Ascending aorta (tissue), 2 donors: ENCODE measurements at regions not wholly inside any gene's neighbourhood (a gene's known extent, or its start where the extent isn't known, plus 50 kb on each side); places are given as distances from the start of the nearest gene placed in this dataset.

Experiments used
- DNase-seq, 2 donors: peaks; one replicate each; pipeline ENCODE4 v3.0.0-alpha.2; 2019; ENCODE audit warnings: low spot score in 2 of 2
- H3K27ac ChIP-seq, 2 donors: fragments of 200-600 bp; sonication (generic); one replicate each; pipeline ENCODE4 v1.5.1; 2016 to 2017; ENCODE audit warnings: mild to moderate bottlenecking in 1 of 2
- H3K27me3 ChIP-seq: fragments of 200-600 bp; sonication (generic); one replicate; pipeline ENCODE4 v1.5.1; 2017
- H3K36me3 ChIP-seq, 2 donors: fragments of 200-600 bp; sonication (generic); one replicate each; pipeline ENCODE4 v1.5.1; 2016
- H3K4me1 ChIP-seq, 2 donors: fragments of 200-600 bp; sonication (generic); one replicate each; pipeline ENCODE4 v1.5.1; 2016 to 2017; ENCODE audit warnings: mild to moderate bottlenecking in 1 of 2
- H3K4me3 ChIP-seq, 2 donors: fragments of 200-600 bp; sonication (generic); one replicate each; pipeline ENCODE4 v1.5.1; 2016 to 2017; ENCODE audit warnings: mild to moderate bottlenecking in 1 of 2
- H3K9me3 ChIP-seq, 2 donors: fragments of 200-600 bp; sonication (generic); one replicate each; pipeline ENCODE4 v1.5.1; 2016
- CTCF ChIP-seq, 3 experiments: fragments of 200-600 bp in 2 of 3; fragments of 450-650 bp in 1 of 3; sonication (generic) in 2 of 3; IDR thresholded peaks; one replicate each; pipeline ENCODE4 v1.5.1; 2016 to 2019; ENCODE audit warnings: antibody characterized with exemption in 3 of 3, mild to moderate bottlenecking in 1 of 3, moderate library complexity in 1 of 3
- intact Hi-C: fragments of 100-400 bp; cut with DNase I; formaldehyde crosslinking; loops from one replicate; pipeline ENCODE4 v1.15.1; 2023

- intact Hi-C loops: no loop called here
- DNase-seq: no peak
- TF ChIP-seq CTCF (IDR thresholded peaks at IDR 0.05): no peak
- no peak overlapping the region for H3K27ac ChIP-seq
- no peaks in the 10 kb centered on the region for H3K27me3 ChIP-seq
- H3K4me1 ChIP-seq: no peaks in the 10 kb centered on the region
- no peaks in the 10 kb centered on the region for H3K9me3 ChIP-seq
- H3K36me3 ChIP-seq: no peaks in the 10 kb centered on the region
- H3K4me3 ChIP-seq: no peak overlapping the region
Observed at GRCh38 chr21:38057626-38058025, 141.4 kb upstream of the KCNJ6 start.

GRCh38 chr21:38060533-38060932, 144.3 kb upstream of the KCNJ6 start:
- Histone ChIP-seq H3K9me3 (no peaks in the 10 kb centered on the region), H3K4me1 (no peaks in the 10 kb centered on the region), H3K27me3 (no peaks in the 10 kb centered on the region), H3K27ac (no peak overlapping the region), H3K36me3 (no peaks in the 10 kb centered on the region), H3K4me3 (no peak overlapping the region)
- TF ChIP-seq CTCF (IDR thresholded peaks at IDR 0.05): no peak
- intact Hi-C loops: no loop called here
- DNase-seq: no peak

GRCh38 chr21:38067086-38067739, 151.0 kb upstream of the KCNJ6 start:
- no peak overlapping the region for H3K4me3 ChIP-seq
- no peak for DNase-seq
- H3K36me3 ChIP-seq: no peaks in the 10 kb centered on the region
- H3K4me1 ChIP-seq: no peaks in the 10 kb centered on the region
- no peaks in the 10 kb centered on the region for H3K27me3 ChIP-seq
- H3K9me3 ChIP-seq: peaks cover 0 to under 1% of the 10 kb centered on the region in 2 donors
- TF ChIP-seq CTCF (IDR thresholded peaks at IDR 0.05): no peak
- intact Hi-C loops: no loop called here
- H3K27ac ChIP-seq: no peak overlapping the region

- H3K27ac ChIP-seq: no peak overlapping the region
- H3K4me3 ChIP-seq: no peak overlapping the region
- peaks cover 0 to 4% of the 10 kb centered on the region in 2 donors for H3K9me3 ChIP-seq
- DNase-seq: no peak
- TF ChIP-seq CTCF (IDR thresholded peaks at IDR 0.05): no peak
- no peaks in the 10 kb centered on the region for H3K36me3 ChIP-seq
- intact Hi-C loops: no loop called here
- no peaks in the 10 kb centered on the region for H3K27me3 ChIP-seq
- H3K4me1 ChIP-seq: no peaks in the 10 kb centered on the region
Observed at GRCh38 chr21:38072489-38072888, 156.2 kb upstream of the KCNJ6 start.

GRCh38 chr21:38075833-38076587, 159.8 kb upstream of the KCNJ6 start:
- peaks cover 0 to 6% of the 10 kb centered on the region in 2 donors for H3K4me1 ChIP-seq
- no peak for DNase-seq
- intact Hi-C loops: loop anchor here (5.0 kb wide), 1 partner anchor 364 kb away; no protein-coding TSS in a partner anchor
- no peak overlapping the region for H3K27ac ChIP-seq
- H3K9me3 ChIP-seq: peaks cover 0 to 4% of the 10 kb centered on the region in 2 donors
- no peak overlapping the region for H3K4me3 ChIP-seq
- TF ChIP-seq CTCF (IDR thresholded peaks at IDR 0.05): no peak
- no peaks in the 10 kb centered on the region for H3K27me3 ChIP-seq
- H3K36me3 ChIP-seq: no peaks in the 10 kb centered on the region
